Cardiac fibroblast (primary cell): ENCODE measurements at regions not wholly inside any gene's neighbourhood (a gene's known extent, or its start where the extent isn't known, plus 50 kb on each side); places are given as distances from the start of the nearest gene placed in this dataset.

ENCODE experiments used
- DNase-seq, 2 donors: peaks; one replicate each; pipeline versions ENCODE4 v3.0.0 to v3.0.0-alpha.2; 2010; ENCODE audit warnings: low read depth in 2 of 2
- H3K4me3 ChIP-seq, 2 donors: replicated peaks in 1 of 2; 1 replicate in 1 of 2; 2 replicates in 1 of 2; pipeline ENCODE4 v1.5.1; 2011; ENCODE audit warnings: low read depth in 2 of 2, low read length in 2 of 2, mild to moderate bottlenecking in 2 of 2, moderate library complexity in 1 of 2
- CTCF ChIP-seq: IDR thresholded peaks from one replicate; pipeline ENCODE4 v1.5.1; 2011; ENCODE audit warnings: low read depth, mild to moderate bottlenecking, low read length, inconsistent platforms

- no peak overlapping the region for H3K4me3 ChIP-seq
- no peak for TF ChIP-seq CTCF
- DNase-seq = no peak
These were observed 227.9 kb upstream of the CDH7 start for GRCh38 chr18:65522907-65523306.

GRCh38 chr18:65516209-65516608 is 234.6 kb upstream of the CDH7 start:
- H3K4me3 ChIP-seq = no peak overlapping the region
- DNase-seq = no peak
- TF ChIP-seq CTCF = no peak

GRCh38 chr18:65498605-65499004 is 252.2 kb upstream of the CDH7 start:
- DNase-seq = no peak
- H3K4me3 ChIP-seq = no peak overlapping the region
- no peak for TF ChIP-seq CTCF

- TF ChIP-seq CTCF = no peak
- no peak for DNase-seq
- H3K4me3 ChIP-seq = no peak overlapping the region
These were observed 263.2 kb upstream of the CDH7 start for GRCh38 chr18:65487569-65487968.

GRCh38 chr18:65477455-65477854 is 273.4 kb upstream of the CDH7 start:
- no peak for DNase-seq
- no peak for TF ChIP-seq CTCF
- H3K4me3 ChIP-seq = no peak overlapping the region

- no peak for TF ChIP-seq CTCF
- H3K4me3 ChIP-seq = no peak overlapping the region
- DNase-seq = no peak
These were observed 281.9 kb upstream of the CDH7 start for GRCh38 chr18:65468881-65469280.

GRCh38 chr18:65464361-65464760 is 286.5 kb upstream of the CDH7 start:
- DNase-seq = no peak
- no peak overlapping the region for H3K4me3 ChIP-seq
- TF ChIP-seq CTCF = no peak
